Right lung (tissue), 2 donors: ENCODE measurements at regions not wholly inside any gene's neighbourhood (a gene's known extent, or its start where the extent isn't known, plus 50 kb on each side); places are given as distances from the start of the nearest gene placed in this dataset.

ENCODE experiments used
- DNase-seq, 2 donors: peaks; one replicate each; pipeline ENCODE4 v3.0.0-alpha.2; 2013

GRCh38 chr4:65918212-65918611 is 247.9 kb upstream of the EPHA5 start:
- DNase-seq = no peak

- no peak for DNase-seq
Observed at GRCh38 chr4:65917486-65917885, 247.2 kb upstream of the EPHA5 start.

GRCh38 chr4:65911720-65912119 is 241.4 kb upstream of the EPHA5 start:
- no peak for DNase-seq

- DNase-seq = no peak
Observed at GRCh38 chr4:65893957-65894755, 223.9 kb upstream of the EPHA5 start.

GRCh38 chr4:65893271-65893670 is 223.0 kb upstream of the EPHA5 start:
- DNase-seq = no peak

GRCh38 chr4:65880594-65880993 is 210.3 kb upstream of the EPHA5 start:
- DNase-seq = no peak

- no peak for DNase-seq
Observed at GRCh38 chr4:65868096-65868824, 198.0 kb upstream of the EPHA5 start.

- DNase-seq = no peak
Observed at GRCh38 chr4:65865489-65865888, 195.2 kb upstream of the EPHA5 start.

- DNase-seq = no peak
Observed at GRCh38 chr4:65861993-65862392, 191.7 kb upstream of the EPHA5 start.

- no peak for DNase-seq
Observed at GRCh38 chr4:65845199-65845773, 175.0 kb upstream of the EPHA5 start.

- DNase-seq = no peak
Observed at GRCh38 chr4:65839164-65839931, 169.1 kb upstream of the EPHA5 start.

- no peak for DNase-seq
Observed at GRCh38 chr4:65834707-65835106, 164.4 kb upstream of the EPHA5 start.

- DNase-seq = no peak
Observed at GRCh38 chr4:65831828-65832227, 161.5 kb upstream of the EPHA5 start.

GRCh38 chr4:65825116-65825753 is 154.9 kb upstream of the EPHA5 start:
- no peak for DNase-seq

GRCh38 chr4:65819192-65819591 is 148.9 kb upstream of the EPHA5 start:
- DNase-seq = no peak

GRCh38 chr4:65805936-65806335 is 135.6 kb upstream of the EPHA5 start:
- no peak for DNase-seq

GRCh38 chr4:65799513-65799912 is 129.2 kb upstream of the EPHA5 start:
- no peak for DNase-seq

- DNase-seq = no peak
Observed at GRCh38 chr4:65798498-65799127, 128.3 kb upstream of the EPHA5 start.

GRCh38 chr4:65791812-65792308 is 121.6 kb upstream of the EPHA5 start:
- DNase-seq = no peak

GRCh38 chr4:65791111-65791811 is 121.0 kb upstream of the EPHA5 start:
- no peak for DNase-seq
